ENCODE measurements at regions not wholly inside any gene's neighbourhood (a gene's known extent, or its start where the extent isn't known, plus 50 kb on each side); places are given as distances from the start of the nearest gene placed in this dataset.
"Not testable (repeated sequence)": the region's sequence is repeated elsewhere in the genome, so short reads cannot be mapped to it uniquely, and the experiment has no call there.

- DNase-seq: not testable (repeated sequence)
Observed at GRCh38 chr2:90087792-90088191, 1396.3 kb downstream of the RPIA start.

GRCh38 chr2:90093571-90094270, 1402.2 kb downstream of the RPIA start:
- DNase-seq: not testable (repeated sequence)

- not testable (repeated sequence) for DNase-seq
Observed at GRCh38 chr2:90097617-90098016, 1406.1 kb downstream of the RPIA start.

GRCh38 chr2:90105142-90105541, 1413.7 kb downstream of the RPIA start:
- DNase-seq: not testable (repeated sequence)

- DNase-seq: not testable (repeated sequence)
Observed at GRCh38 chr2:90123409-90123808, 1431.9 kb downstream of the RPIA start.

GRCh38 chr2:90139046-90139445, 1447.6 kb downstream of the RPIA start:
- DNase-seq: not testable (repeated sequence)

GRCh38 chr2:90141558-90141957, 1450.1 kb downstream of the RPIA start:
- DNase-seq: not testable (repeated sequence)

- not testable (repeated sequence) for DNase-seq
Observed at GRCh38 chr2:90151805-90152204, 1460.3 kb downstream of the RPIA start.

- not testable (repeated sequence) for DNase-seq
Observed at GRCh38 chr2:90170978-90171377, 1479.5 kb downstream of the RPIA start.

GRCh38 chr2:90173081-90173480, 1481.6 kb downstream of the RPIA start:
- not testable (repeated sequence) for DNase-seq

GRCh38 chr2:90179591-90179990, 1488.1 kb downstream of the RPIA start:
- not testable (repeated sequence) for DNase-seq

GRCh38 chr2:90207454-90208058, 1516.1 kb downstream of the RPIA start:
- DNase-seq: peak; percentile 6

- DNase-seq: no peak
Observed at GRCh38 chr2:90209009-90209408, 1517.5 kb downstream of the RPIA start.

- no peak for DNase-seq
Observed at GRCh38 chr2:90209806-90210205, 1518.3 kb downstream of the RPIA start.

GRCh38 chr2:90215880-90216279, 1524.4 kb downstream of the RPIA start:
- DNase-seq: not testable (repeated sequence)

GRCh38 chr2:90216801-90217200, 1525.3 kb downstream of the RPIA start:
- DNase-seq: not testable (repeated sequence)

GRCh38 chr2:90218534-90218933, 1527.1 kb downstream of the RPIA start:
- DNase-seq: not testable (repeated sequence)

GRCh38 chr2:90220623-90221299, 1529.3 kb downstream of the RPIA start:
- not testable (repeated sequence) for DNase-seq

GRCh38 chr2:90221300-90221651, 1529.8 kb downstream of the RPIA start:
- DNase-seq: no peak

GRCh38 chr2:90224767-90225166, 1533.3 kb downstream of the RPIA start:
- not testable (repeated sequence) for DNase-seq

- DNase-seq: not testable (repeated sequence)
Observed at GRCh38 chr2:90226465-90227072, 1535.1 kb downstream of the RPIA start.

GRCh38 chr2:90231199-90231598, 1539.7 kb downstream of the RPIA start:
- not testable (repeated sequence) for DNase-seq

GRCh38 chr2:90235452-90235851, 1544.0 kb downstream of the RPIA start:
- not testable (repeated sequence) for DNase-seq

Data from NCI-H1105 treated with DMSO at 0.1 percent for 48 hours (cell line).